Mesodermal cell (in vitro differentiated cells): ENCODE measurements at regions not wholly inside any gene's neighbourhood (a gene's known extent, or its start where the extent isn't known, plus 50 kb on each side); places are given as distances from the start of the nearest gene placed in this dataset.
"Not testable (repeated sequence)": the region's sequence is repeated elsewhere in the genome, so short reads cannot be mapped to it uniquely, and the experiment has no call there.

Source experiments
- H3K27ac ChIP-seq: 2 replicates; pipeline ENCODE4 v1.7.0; 2013; ENCODE audit warnings: mild to moderate bottlenecking, low read depth, low read length, moderate library complexity; ENCODE audit not compliant: severe bottlenecking
- H3K36me3 ChIP-seq: 2 replicates; pipeline ENCODE4 v1.7.1; 2013; ENCODE audit warnings: mild to moderate bottlenecking, low read length, moderate library complexity; ENCODE audit not compliant: control insufficient read depth, insufficient read depth
- H3K4me1 ChIP-seq: one replicate; pipeline ENCODE4 v1.7.1; 2013; ENCODE audit warnings: mild to moderate bottlenecking, low read length; ENCODE audit not compliant: insufficient read depth, control insufficient read depth, poor library complexity, severe bottlenecking
- H3K4me3 ChIP-seq: 2 replicates; pipeline ENCODE4 v1.7.0; 2013; ENCODE audit warnings: low read length, control low read depth, mild to moderate bottlenecking; ENCODE audit not compliant: insufficient read depth, poor library complexity, severe bottlenecking; ENCODE audit errors: extremely low read depth
- H3K9me3 ChIP-seq: 2 replicates; pipeline ENCODE4 v1.7.1; 2013; ENCODE audit warnings: mild to moderate bottlenecking, low read length, moderate library complexity; ENCODE audit not compliant: control insufficient read depth
- WGBS, 2 experiments: methylation state at CpG; one replicate each; pipeline ENCODE4 v1.1.5; 2013; ENCODE audit warnings: missing lambda C conversion rate in 2 of 2; ENCODE audit not compliant: insufficient coverage in 2 of 2; 5-methylcytosine and 5-hydroxymethylcytosine counted together

DNA sequence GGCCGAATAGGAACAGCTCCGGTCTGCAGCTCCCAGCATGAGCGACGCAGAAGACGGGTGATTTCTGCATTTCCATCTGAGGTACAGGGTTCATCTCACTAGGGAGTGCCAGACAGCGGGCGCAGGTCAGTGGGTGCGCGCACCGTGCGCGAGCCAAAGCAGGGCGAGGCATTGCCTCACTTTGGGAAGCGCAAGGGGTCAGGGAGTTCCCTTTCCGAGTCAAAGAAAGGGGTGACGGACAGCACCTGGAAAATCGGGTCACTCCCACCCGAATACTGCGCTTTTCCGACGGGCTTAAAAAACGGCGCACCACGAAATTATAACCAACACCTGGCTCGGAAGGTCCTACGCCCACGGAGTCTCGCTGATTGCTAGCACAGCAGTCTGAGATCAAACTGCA is 386.8 kb upstream of the SPHKAP start:
- H3K36me3 ChIP-seq, H3K4me3 ChIP-seq, H3K4me1 ChIP-seq, H3K9me3 ChIP-seq, H3K27ac ChIP-seq: not testable (repeated sequence)
- 71 to 88% methylated on average over 13 to 18 of the region's 28 CpGs for WGBS, 2 experiments

DNA sequence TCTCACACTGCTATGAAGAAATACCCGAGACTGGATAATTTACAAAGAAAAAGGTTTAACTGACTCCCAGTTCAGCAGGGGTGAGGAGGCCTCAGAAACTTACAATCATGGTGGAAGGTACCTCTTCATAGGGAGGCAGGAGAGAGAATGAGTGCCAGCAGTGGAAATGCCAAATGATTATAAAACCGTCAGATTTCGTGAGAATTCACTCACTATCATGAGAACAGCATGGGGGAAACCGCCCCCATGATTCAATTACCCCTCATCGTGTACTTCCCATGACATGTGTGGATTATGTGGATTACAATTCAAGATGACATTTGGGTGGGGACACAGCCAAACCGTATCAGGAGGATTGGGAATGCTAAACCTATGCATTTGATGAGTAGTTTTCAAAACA is 380.3 kb upstream of the SPHKAP start:
- 73 to 87% methylated on average over 3 of the region's 6 CpGs for WGBS, 2 experiments
- no peak overlapping the region for H3K27ac ChIP-seq
- no peak overlapping the region for H3K4me3 ChIP-seq
- H3K36me3 ChIP-seq, result no peaks in the 10 kb centered on the region
- no peaks in the 10 kb centered on the region for H3K9me3 ChIP-seq
- no peaks in the 10 kb centered on the region for H3K4me1 ChIP-seq

DNA sequence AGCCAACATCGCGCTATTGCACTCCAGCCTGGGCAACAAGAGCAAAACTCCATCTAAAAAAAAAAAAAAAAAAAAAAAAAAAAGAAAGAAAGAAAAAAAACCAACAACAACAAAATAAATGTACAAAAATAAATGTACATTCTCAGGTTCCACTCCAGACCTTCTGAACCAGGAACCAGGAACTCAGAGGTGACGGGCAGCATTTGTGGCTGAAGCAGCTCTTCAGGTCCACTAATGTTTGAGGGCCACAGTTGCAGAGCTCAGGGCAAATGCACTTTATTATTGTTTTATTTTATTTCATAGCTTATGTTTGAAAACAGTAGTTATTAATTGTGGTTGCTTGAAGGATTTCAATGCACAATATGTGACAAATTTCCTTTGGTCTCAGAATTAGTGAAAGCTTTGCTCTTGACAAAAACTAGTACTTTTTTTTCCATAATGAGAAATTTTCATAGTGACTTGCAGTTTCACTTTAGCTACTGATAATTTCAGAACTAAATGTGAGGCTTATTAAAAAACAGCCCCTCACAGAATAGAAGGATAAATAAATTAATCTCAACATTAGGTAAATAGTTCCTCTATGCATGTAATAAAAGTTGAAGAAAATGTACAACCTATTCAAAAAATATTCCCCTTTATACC is 378.4 kb upstream of the SPHKAP start:
- no peak overlapping the region for H3K27ac ChIP-seq
- WGBS, 2 experiments, result 75% methylated on average over 1 of the region's 3 CpGs; no CpG with 5 or more reads in 1 of the 2 experiments
- no peaks in the 10 kb centered on the region for H3K4me1 ChIP-seq
- no peaks in the 10 kb centered on the region for H3K36me3 ChIP-seq
- no peaks in the 10 kb centered on the region for H3K9me3 ChIP-seq
- H3K4me3 ChIP-seq, result no peak overlapping the region

DNA sequence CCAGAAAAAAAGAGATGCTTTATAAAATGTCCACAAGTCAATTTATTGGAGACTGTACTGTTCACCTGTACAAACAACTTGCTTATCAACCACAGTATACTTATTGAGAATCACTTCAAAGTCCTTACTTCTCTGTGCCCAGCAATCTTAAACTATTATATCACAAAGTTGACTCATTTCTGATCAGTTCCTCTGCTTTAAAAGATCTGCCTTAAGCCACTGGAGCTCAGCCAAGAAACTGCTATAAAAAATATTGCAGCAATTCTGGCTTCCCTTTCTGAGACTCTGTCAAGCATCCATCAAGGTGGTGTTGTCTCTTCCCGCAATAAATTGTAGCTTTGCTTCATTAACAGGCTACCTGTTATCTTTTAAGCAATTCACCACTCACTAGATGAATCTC is 375.2 kb upstream of the SPHKAP start:
- no peaks in the 10 kb centered on the region for H3K36me3 ChIP-seq
- 86% methylated on average over 1 of the region's 1 CpG; no CpG with 5 or more reads in 1 of the 2 experiments for WGBS, 2 experiments
- no peaks in the 10 kb centered on the region for H3K9me3 ChIP-seq
- no peaks in the 10 kb centered on the region for H3K4me1 ChIP-seq
- no peak overlapping the region for H3K27ac ChIP-seq
- H3K4me3 ChIP-seq, result no peak overlapping the region

DNA sequence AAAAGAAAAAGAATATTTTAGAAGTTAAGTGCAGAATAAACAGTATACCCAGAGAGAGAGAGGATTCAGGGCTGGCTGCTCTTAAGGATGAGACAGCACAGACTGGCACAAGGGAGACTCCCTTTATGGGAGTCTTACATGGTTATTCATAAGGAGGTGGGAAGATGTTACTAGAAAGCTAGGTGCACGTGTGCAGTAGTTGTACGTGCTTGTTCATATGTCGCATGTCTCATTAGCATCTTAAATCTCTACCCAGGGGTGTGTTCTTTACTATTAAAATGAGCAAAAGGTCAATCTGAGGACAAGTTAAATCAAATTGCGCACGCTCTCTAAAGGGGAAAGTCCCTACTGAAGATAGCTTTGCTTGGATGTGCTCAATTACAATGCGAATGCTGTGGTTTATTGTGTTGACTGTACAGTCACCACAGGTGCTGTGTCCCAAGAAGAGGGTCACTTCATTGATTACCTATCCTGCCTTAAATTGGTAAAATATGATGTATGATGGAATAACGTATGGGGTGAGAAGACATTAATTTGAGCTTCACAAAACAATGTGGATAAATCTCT is 368.0 kb upstream of the SPHKAP start:
- H3K9me3 ChIP-seq, result peaks cover 18% of the 10 kb centered on the region
- H3K27ac ChIP-seq, result no peak overlapping the region
- 84 to 94% methylated on average over 5 to 6 of the region's 7 CpGs for WGBS, 2 experiments
- peaks cover 18% of the 10 kb centered on the region for H3K4me1 ChIP-seq
- no peaks in the 10 kb centered on the region for H3K36me3 ChIP-seq
- H3K4me3 ChIP-seq, result no peak overlapping the region

DNA sequence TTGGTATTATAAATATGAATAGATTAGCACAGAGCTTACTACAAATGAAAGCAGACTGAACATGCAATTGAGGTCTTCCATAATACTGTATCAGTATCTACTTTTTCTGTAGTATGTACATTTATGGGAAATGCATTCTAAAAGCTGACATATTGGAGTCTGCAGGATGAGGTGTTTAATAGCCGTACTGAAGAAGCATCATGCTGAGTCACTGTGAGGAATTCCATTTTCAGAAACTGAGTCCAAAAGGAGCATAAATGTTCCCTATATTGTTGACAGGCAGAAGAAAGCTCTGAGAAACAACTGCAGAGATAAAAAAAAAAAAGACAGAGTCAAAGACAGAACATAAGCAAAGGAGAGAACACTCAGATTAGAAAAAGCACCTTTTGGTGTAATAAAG is 366.7 kb upstream of the SPHKAP start:
- Histone ChIP-seq H3K4me3 (no peak overlapping the region), H3K27ac (no peak overlapping the region), H3K4me1 (peaks cover 18% of the 10 kb centered on the region), H3K36me3 (no peaks in the 10 kb centered on the region), H3K9me3 (peaks cover 18% of the 10 kb centered on the region)
- 100% methylated on average over 1 of the region's 1 CpG; no CpG with 5 or more reads in 1 of the 2 experiments for WGBS, 2 experiments

DNA sequence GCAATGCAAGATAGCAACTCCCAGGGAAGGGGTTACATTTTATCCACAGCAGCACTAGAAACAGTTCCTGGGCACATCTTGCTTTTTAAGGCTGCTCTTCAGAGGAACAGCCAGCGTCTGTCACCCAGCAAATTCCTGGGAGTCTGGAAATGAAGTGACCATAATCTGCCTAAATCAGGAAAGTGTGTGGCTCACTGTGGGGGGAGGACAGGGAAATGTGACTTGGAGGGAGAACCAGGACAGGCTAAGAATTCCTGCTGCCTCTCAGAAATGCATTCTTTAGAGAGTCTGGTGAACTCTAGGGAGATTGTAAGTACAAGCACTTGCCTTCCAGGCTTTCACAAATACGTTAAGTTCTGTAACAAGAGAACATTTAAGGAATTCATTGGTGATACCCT is 364.3 kb upstream of the SPHKAP start:
- 49 to 67% methylated on average over 1 to 2 of the region's 2 CpGs for WGBS, 2 experiments
- H3K4me3 ChIP-seq, result no peak overlapping the region
- H3K27ac ChIP-seq, result peak overlapping the region; percentile 83
- peaks cover 22% of the 10 kb centered on the region for H3K4me1 ChIP-seq
- H3K9me3 ChIP-seq, result peaks cover 27% of the 10 kb centered on the region
- H3K36me3 ChIP-seq, result no peaks in the 10 kb centered on the region

DNA sequence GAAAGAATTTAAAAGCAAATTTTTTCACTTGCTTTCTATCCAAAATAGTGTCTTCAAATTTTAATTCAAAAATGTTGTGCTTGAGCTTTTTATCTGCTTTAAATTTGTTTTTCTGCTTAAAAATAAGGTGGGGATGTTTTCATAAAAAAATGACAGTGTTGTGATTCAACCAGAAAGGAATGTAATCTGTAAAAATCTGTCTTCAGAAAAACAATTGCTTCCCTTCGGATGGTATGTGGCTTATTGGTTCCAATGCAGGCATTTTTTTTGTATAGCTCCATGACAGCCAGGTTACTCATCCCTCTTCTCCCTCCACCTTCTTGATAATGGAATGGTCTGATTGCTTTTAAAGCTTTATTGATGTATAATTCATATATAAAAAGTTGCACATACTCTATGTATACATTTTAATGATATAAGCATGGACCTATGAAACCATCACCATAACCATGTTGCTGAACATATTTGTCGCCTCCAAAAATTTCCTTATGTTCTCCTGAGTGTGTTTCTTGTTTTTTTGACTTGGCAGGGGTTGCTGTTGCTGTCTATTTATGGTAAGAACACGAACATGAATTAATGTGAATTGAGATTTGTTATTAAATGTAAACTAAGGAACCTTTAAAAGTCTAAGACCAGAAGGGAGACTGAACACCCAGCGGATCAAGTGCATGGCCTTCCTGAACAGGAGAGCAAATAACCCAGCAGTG is 363.7 kb upstream of the SPHKAP start:
- no peaks in the 10 kb centered on the region for H3K36me3 ChIP-seq
- WGBS, 2 experiments, result 84 to 96% methylated on average over 2 of the region's 4 CpGs
- H3K27ac ChIP-seq, result peak overlapping the region; percentile 83
- peaks cover 22% of the 10 kb centered on the region for H3K4me1 ChIP-seq
- H3K9me3 ChIP-seq, result peaks cover 27% of the 10 kb centered on the region
- no peak overlapping the region for H3K4me3 ChIP-seq

DNA sequence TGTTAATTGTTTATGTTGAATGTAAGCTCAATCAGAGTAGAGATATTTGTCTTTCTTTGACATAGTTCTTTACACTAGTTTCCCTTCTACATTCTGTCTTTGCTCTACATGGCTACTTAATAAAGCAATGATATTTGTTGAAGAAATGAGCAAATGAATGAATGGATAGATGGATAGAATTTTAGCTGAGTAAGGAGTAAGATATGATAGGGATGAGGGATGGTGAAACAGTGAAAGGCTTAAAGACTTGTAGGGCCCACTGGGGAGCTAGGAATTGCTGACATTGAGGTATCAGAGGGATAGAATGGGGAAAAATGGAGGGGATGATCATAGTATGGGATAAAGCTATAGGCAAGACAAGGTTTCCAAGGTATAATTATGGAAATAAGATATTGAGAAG is 361.6 kb upstream of the SPHKAP start:
- Histone ChIP-seq H3K4me3 (no peak overlapping the region), H3K27ac (no peak overlapping the region), H3K9me3 (peaks cover 35% of the 10 kb centered on the region), H3K4me1 (peaks cover 22% of the 10 kb centered on the region), H3K36me3 (no peaks in the 10 kb centered on the region)

DNA sequence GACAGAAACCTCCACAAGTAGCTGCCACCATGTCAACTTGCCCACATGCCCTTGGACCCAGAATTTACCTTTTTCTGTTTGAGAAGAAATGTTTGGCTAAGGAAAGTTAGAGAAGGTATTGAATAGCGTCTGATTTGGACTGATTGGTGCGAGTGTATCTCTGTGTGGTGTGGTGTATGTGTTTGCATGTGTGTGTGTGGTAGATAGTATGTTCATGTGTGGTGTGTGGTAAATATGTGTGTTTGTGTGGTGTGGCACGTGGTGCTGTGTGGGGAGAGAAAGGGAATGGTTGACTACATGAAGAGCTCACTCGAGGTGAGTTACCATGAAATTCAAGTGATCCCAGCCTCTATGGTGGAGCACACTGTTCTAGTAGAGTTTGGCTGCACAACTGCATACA is 360.8 kb upstream of the SPHKAP start:
- no peaks in the 10 kb centered on the region for H3K36me3 ChIP-seq
- 78 to 90% methylated on average over 3 to 4 of the region's 4 CpGs for WGBS, 2 experiments
- no peak overlapping the region for H3K27ac ChIP-seq
- peaks cover 22% of the 10 kb centered on the region for H3K4me1 ChIP-seq
- no peak overlapping the region for H3K4me3 ChIP-seq
- peaks cover 32% of the 10 kb centered on the region for H3K9me3 ChIP-seq

DNA sequence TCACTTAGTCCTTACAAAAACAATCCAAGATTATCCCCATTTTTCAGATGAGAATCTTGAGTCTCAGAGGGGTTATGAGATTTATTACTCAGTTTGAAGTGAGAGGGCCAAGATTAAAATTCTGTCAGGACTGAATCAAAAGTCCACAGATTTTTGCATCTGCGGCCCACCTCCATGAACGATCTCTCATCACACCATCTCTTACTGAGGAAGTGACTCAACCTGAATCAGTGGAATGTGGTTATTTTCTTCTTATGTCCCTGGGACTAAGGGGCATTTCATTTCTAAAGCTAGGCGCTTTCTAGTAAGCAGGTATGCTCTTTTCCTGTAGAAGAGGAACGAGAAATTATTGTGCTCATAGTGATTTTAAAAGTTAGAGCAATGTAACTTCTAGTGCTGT is 360.3 kb upstream of the SPHKAP start:
- Histone ChIP-seq H3K36me3 (no peaks in the 10 kb centered on the region), H3K9me3 (peaks cover 27% of the 10 kb centered on the region), H3K4me3 (no peak overlapping the region), H3K4me1 (peaks cover 22% of the 10 kb centered on the region), H3K27ac (no peak overlapping the region)
- WGBS, 2 experiments, result 100% methylated on average over 1 of the region's 4 CpGs; no CpG with 5 or more reads in 1 of the 2 experiments
